Keratinocyte (primary cell): ENCODE measurements at regions not wholly inside any gene's neighbourhood (a gene's known extent, or its start where the extent isn't known, plus 50 kb on each side); places are given as distances from the start of the nearest gene placed in this dataset.

Source experiments
- CTCF ChIP-seq, 3 experiments: IDR thresholded peaks in 1 of 3; conservative IDR thresholded peaks in 1 of 3; optimal IDR thresholded peaks in 1 of 3; 2 replicates in 2 of 3; 3 replicates in 1 of 3; pipeline versions ENCODE3 to v1.5.1; 2011; ENCODE audit warnings: low read length in 3 of 3, mild to moderate bottlenecking in 3 of 3, moderate library complexity in 2 of 3, control low read depth in 1 of 3, inconsistent platforms in 1 of 3; ENCODE audit not compliant: insufficient read depth in 2 of 3; ENCODE audit errors: extremely low read depth in 1 of 3
- EZH2 ChIP-seq: IDR thresholded peaks from one replicate; pipeline ENCODE4 v1.6.1; 2012; ENCODE audit warnings: inconsistent platforms, mild to moderate bottlenecking, low read length, moderate library complexity

- TF ChIP-seq CTCF (optimal IDR thresholded peaks at IDR 0.05 in 1 of 3, IDR thresholded peaks at IDR 0.05 in 1 of 3, conservative IDR thresholded peaks at IDR 0.05 in 1 of 3; ENCODE audit: extremely low read depth in 1 of 3, insufficient read depth in 2 of 3, low read length in 3 of 3) (no peak), EZH2 (no peak)
Observed at GRCh38 chr10:59523851-59524250, 161.5 kb upstream of the FAM13C start.
